LHCN-M2 (cell line): ENCODE measurements at regions not wholly inside any gene's neighbourhood (a gene's known extent, or its start where the extent isn't known, plus 50 kb on each side); places are given as distances from the start of the nearest gene placed in this dataset.
"Not testable (repeated sequence)": the region's sequence is repeated elsewhere in the genome, so short reads cannot be mapped to it uniquely, and the experiment has no call there.

Experiments used
- DNase-seq: peaks from one replicate; pipeline ENCODE4 v3.0.0-alpha.2; 2012; ENCODE audit warnings: low read depth

GRCh38 chr19:30684613-30685012 is 312.4 kb downstream of the ZNF536 start:
- no peak for DNase-seq

GRCh38 chr19:30682999-30683536 is 310.9 kb downstream of the ZNF536 start:
- DNase-seq = peak; percentile 81

GRCh38 chr19:30682146-30682998 is 310.2 kb downstream of the ZNF536 start:
- no peak for DNase-seq

GRCh38 chr19:30681162-30682100 is 309.2 kb downstream of the ZNF536 start:
- DNase-seq = no peak

- DNase-seq = not testable (repeated sequence)
Measured at GRCh38 chr19:30680399-30680798, 308.2 kb downstream of the ZNF536 start.

- no peak for DNase-seq
Measured at GRCh38 chr19:30679789-30680188, 307.6 kb downstream of the ZNF536 start.

- DNase-seq = no peak
Measured at GRCh38 chr19:30679153-30679702, 307.0 kb downstream of the ZNF536 start.

- no peak for DNase-seq
Measured at GRCh38 chr19:30678168-30678567, 306.0 kb downstream of the ZNF536 start.

- DNase-seq = no peak
Measured at GRCh38 chr19:30677702-30678101, 305.5 kb downstream of the ZNF536 start.

GRCh38 chr19:30676990-30677679 is 305.0 kb downstream of the ZNF536 start:
- no peak for DNase-seq

- no peak for DNase-seq
Measured at GRCh38 chr19:30675086-30675485, 302.9 kb downstream of the ZNF536 start.

GRCh38 chr19:30674656-30675055 is 302.5 kb downstream of the ZNF536 start:
- DNase-seq = no peak

GRCh38 chr19:30673336-30673735 is 301.2 kb downstream of the ZNF536 start:
- no peak for DNase-seq

GRCh38 chr19:30672926-30673325 is 300.7 kb downstream of the ZNF536 start:
- no peak for DNase-seq

GRCh38 chr19:30671622-30672051 is 299.5 kb downstream of the ZNF536 start:
- no peak for DNase-seq

GRCh38 chr19:30671367-30671619 is 299.1 kb downstream of the ZNF536 start:
- DNase-seq = no peak

GRCh38 chr19:30670562-30671366 is 298.6 kb downstream of the ZNF536 start:
- DNase-seq = no peak

GRCh38 chr19:30670011-30670329 is 297.8 kb downstream of the ZNF536 start:
- no peak for DNase-seq

- DNase-seq = peak; percentile 22
Measured at GRCh38 chr19:30669329-30670010, 297.3 kb downstream of the ZNF536 start.

- no peak for DNase-seq
Measured at GRCh38 chr19:30668521-30669155, 296.5 kb downstream of the ZNF536 start.
